ENCODE measurements at regions not wholly inside any gene's neighbourhood (a gene's known extent, or its start where the extent isn't known, plus 50 kb on each side); places are given as distances from the start of the nearest gene placed in this dataset.
A peak's percentile ranks its signal among the peaks of the same experiment; 100 is the strongest.

DNA sequence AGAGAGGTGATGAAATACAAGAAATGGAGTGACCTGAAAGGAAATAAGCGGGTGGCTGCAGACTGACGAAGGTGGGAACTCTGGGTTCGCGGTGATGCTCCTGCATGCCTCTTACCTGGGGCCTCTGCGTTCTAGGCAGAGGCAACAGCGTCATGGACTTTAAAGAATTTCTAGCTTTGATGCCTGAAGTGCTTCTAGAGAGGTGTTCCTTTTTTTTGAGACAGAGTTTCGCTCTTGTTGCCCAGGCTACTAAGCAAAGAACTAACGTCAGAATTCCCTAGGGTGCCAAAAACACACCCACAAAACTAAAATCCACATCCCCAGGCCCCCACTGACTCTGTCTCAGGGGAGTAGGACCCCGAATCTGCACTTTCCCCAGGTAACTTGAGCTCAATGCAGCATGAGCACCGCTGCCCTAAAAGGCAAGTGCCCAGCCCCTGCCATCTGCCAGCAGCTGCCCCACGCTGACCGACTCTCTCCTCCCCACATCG is 110.5 kb upstream of the ID2 start:
- Histone ChIP-seq H3K36me3 (ENCODE audit: control insufficient read depth in 2 of 2, insufficient read depth in 2 of 2, low read length in 2 of 2) (no peaks in the 10 kb centered on the region), H3K9me3 (ENCODE audit: control insufficient read depth in 2 of 2, low read length in 2 of 2) (no peaks in the 10 kb centered on the region), H3K9ac (ENCODE audit: low read depth in 1 of 2, low read length in 2 of 2) (peak overlapping the region in 1 of 2 donors; percentile 26), H3K4me3 (ENCODE audit: low read length in 2 of 2) (no peak overlapping the region), H3K4me1 (ENCODE audit: control insufficient read depth in 2 of 2, insufficient read depth in 2 of 2, low read length in 2 of 2) (peaks cover 19 to 33% of the 10 kb centered on the region in 2 donors), H3K27me3 (ENCODE audit: control insufficient read depth in 2 of 2, insufficient read depth in 2 of 2, low read length in 2 of 2) (no peaks in the 10 kb centered on the region), H3K27ac (ENCODE audit: low read depth in 2 of 2, low read length in 2 of 2) (peak overlapping the region; percentile 71 to 78)

DNA sequence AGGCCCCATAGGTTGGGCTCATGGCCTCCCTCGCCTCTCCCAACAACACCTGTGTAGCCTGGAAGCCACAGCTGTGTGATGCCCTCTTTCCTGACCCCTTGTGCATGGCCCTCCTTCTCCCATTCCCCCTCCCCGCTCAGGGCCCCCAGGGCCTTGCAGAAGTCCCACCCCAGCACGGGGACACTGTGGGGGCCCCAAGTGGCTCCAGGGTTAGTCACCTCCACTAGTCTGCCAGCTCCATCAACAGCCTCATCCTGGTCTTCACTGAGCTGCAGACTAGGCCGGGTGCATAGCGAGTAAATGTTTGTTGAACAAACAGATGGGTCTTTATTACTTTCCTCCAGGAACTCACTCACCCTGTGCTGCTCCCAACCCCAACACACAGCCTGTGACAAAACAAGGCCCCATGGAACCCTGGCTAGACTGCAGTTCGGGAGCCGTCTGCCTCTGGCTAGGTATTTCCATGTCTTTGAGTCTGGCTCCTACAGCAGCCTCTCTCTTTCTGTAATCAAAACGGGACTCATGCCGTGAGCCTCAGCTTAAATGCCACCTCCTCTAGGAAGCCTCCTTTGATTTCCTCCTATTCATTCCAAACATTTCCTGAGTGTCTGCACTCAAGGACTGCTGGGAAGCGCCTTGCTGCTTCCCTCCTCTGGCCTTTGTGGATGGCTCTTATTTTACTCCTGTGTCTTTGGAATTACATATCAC is 109.9 kb upstream of the ID2 start:
- H3K4me3 ChIP-seq (ENCODE audit: low read length in 2 of 2) = no peak overlapping the region
- no peaks in the 10 kb centered on the region for H3K9me3 ChIP-seq (ENCODE audit: control insufficient read depth in 2 of 2, low read length in 2 of 2)
- H3K27me3 ChIP-seq (ENCODE audit: control insufficient read depth in 2 of 2, insufficient read depth in 2 of 2, low read length in 2 of 2) = no peaks in the 10 kb centered on the region
- H3K4me1 ChIP-seq (ENCODE audit: control insufficient read depth in 2 of 2, insufficient read depth in 2 of 2, low read length in 2 of 2) = peaks cover 19 to 33% of the 10 kb centered on the region in 2 donors
- peak overlapping the region in 1 of 2 donors; percentile 26 for H3K9ac ChIP-seq (ENCODE audit: low read depth in 1 of 2, low read length in 2 of 2)
- H3K27ac ChIP-seq (ENCODE audit: low read depth in 2 of 2, low read length in 2 of 2) = peak overlapping the region; percentile 71 to 78
- no peaks in the 10 kb centered on the region for H3K36me3 ChIP-seq (ENCODE audit: control insufficient read depth in 2 of 2, insufficient read depth in 2 of 2, low read length in 2 of 2)

GRCh38 chr2:8572712-8573233 is 109.1 kb upstream of the ID2 start:
- H3K4me1 ChIP-seq (ENCODE audit: control insufficient read depth in 2 of 2, insufficient read depth in 2 of 2, low read length in 2 of 2) = peaks cover 19 to 33% of the 10 kb centered on the region in 2 donors
- peak overlapping the region; percentile 71 to 78 for H3K27ac ChIP-seq (ENCODE audit: low read depth in 2 of 2, low read length in 2 of 2)
- H3K27me3 ChIP-seq (ENCODE audit: control insufficient read depth in 2 of 2, insufficient read depth in 2 of 2, low read length in 2 of 2) = no peaks in the 10 kb centered on the region
- no peak overlapping the region for H3K4me3 ChIP-seq (ENCODE audit: low read length in 2 of 2)
- H3K36me3 ChIP-seq (ENCODE audit: control insufficient read depth in 2 of 2, insufficient read depth in 2 of 2, low read length in 2 of 2) = no peaks in the 10 kb centered on the region
- no peaks in the 10 kb centered on the region for H3K9me3 ChIP-seq (ENCODE audit: control insufficient read depth in 2 of 2, low read length in 2 of 2)
- H3K9ac ChIP-seq (ENCODE audit: low read depth in 1 of 2, low read length in 2 of 2) = no peak overlapping the region

GRCh38 chr2:8573234-8573941 is 108.5 kb upstream of the ID2 start:
- Histone ChIP-seq H3K4me1 (ENCODE audit: control insufficient read depth in 2 of 2, insufficient read depth in 2 of 2, low read length in 2 of 2) (peaks cover 19 to 33% of the 10 kb centered on the region in 2 donors), H3K9ac (ENCODE audit: low read depth in 1 of 2, low read length in 2 of 2) (no peak overlapping the region)

DNA sequence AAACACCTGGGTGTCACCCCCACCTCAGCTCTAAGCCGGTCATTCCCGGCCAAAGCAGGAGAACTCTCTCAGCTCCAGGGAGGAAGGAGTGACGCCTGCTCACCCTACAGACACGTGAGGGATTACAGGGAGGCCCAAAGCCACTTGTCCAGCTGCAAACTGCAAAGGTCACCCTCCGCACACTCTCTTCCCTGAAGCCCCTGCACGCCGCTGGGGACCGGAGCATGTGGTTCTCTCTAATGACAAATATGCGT is 108.0 kb upstream of the ID2 start:
- Histone ChIP-seq H3K4me3 (ENCODE audit: low read length in 2 of 2) (no peak overlapping the region), H3K9me3 (ENCODE audit: control insufficient read depth in 2 of 2, low read length in 2 of 2) (no peaks in the 10 kb centered on the region), H3K36me3 (ENCODE audit: control insufficient read depth in 2 of 2, insufficient read depth in 2 of 2, low read length in 2 of 2) (peaks cover 0 to 2% of the 10 kb centered on the region in 2 donors), H3K27me3 (ENCODE audit: control insufficient read depth in 2 of 2, insufficient read depth in 2 of 2, low read length in 2 of 2) (no peaks in the 10 kb centered on the region), H3K4me1 (ENCODE audit: control insufficient read depth in 2 of 2, insufficient read depth in 2 of 2, low read length in 2 of 2) (peaks cover 19 to 33% of the 10 kb centered on the region in 2 donors), H3K27ac (ENCODE audit: low read depth in 2 of 2, low read length in 2 of 2) (peak overlapping the region; percentile 6 to 67), H3K9ac (ENCODE audit: low read depth in 1 of 2, low read length in 2 of 2) (no peak overlapping the region)

More at GRCh38 chr2:8573234-8573941, 108.5 kb upstream of the ID2 start:
- no peaks in the 10 kb centered on the region for H3K27me3 ChIP-seq (ENCODE audit: control insufficient read depth in 2 of 2, insufficient read depth in 2 of 2, low read length in 2 of 2)
- no peak overlapping the region for H3K4me3 ChIP-seq (ENCODE audit: low read length in 2 of 2)
- peak overlapping the region; percentile 6 to 67 for H3K27ac ChIP-seq (ENCODE audit: low read depth in 2 of 2, low read length in 2 of 2)
- no peaks in the 10 kb centered on the region for H3K9me3 ChIP-seq (ENCODE audit: control insufficient read depth in 2 of 2, low read length in 2 of 2)
- peaks cover 0 to 2% of the 10 kb centered on the region in 2 donors for H3K36me3 ChIP-seq (ENCODE audit: control insufficient read depth in 2 of 2, insufficient read depth in 2 of 2, low read length in 2 of 2)

DNA sequence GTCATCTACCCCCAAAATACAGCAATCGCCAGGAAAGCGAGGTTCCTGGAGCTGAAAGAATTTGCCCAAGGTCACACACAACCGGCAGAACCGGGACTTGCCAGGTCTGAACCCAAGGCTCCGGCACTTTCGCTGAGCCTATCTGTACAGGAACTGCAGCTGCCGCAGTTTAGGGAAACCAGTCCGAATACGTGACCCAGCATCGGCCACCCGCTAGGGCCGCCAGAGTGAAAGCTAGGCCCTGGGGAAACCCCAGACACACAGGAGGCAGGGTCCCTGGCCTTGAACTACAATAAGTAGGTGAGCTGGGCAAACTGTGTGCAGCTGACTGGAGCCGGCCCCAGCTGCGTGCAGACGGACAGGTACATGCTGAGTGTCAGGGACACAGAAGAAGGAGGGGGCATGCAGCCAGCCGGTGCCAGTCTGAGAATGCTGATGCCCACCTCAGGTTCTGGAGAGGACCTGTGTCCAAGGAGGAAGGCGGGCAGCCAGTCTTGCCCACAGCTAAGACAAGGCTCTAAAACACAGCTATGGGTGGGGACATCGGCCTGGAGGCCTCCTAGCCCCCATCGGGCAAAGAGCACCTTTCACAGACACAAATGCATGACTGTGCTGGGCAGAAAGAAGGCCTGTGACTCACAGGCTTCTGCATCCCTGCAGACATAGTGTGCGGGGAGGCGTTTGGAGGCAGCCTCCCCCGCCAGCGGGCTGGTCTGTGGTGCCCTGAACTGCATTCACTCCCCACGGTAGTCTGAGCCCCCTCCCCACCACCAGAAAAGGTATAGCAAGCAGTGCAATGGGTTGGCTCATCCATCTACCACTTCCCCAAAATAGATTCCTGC is 107.4 kb upstream of the ID2 start:
- Histone ChIP-seq H3K36me3 (ENCODE audit: control insufficient read depth in 2 of 2, insufficient read depth in 2 of 2, low read length in 2 of 2) (peaks cover 0 to 2% of the 10 kb centered on the region in 2 donors), H3K27ac (ENCODE audit: low read depth in 2 of 2, low read length in 2 of 2) (peak overlapping the region in 1 of 2 donors; percentile 67), H3K4me1 (ENCODE audit: control insufficient read depth in 2 of 2, insufficient read depth in 2 of 2, low read length in 2 of 2) (peaks cover 19 to 33% of the 10 kb centered on the region in 2 donors), H3K9me3 (ENCODE audit: control insufficient read depth in 2 of 2, low read length in 2 of 2) (no peaks in the 10 kb centered on the region), H3K4me3 (ENCODE audit: low read length in 2 of 2) (peak overlapping the region in 1 of 2 donors; percentile 23), H3K9ac (ENCODE audit: low read depth in 1 of 2, low read length in 2 of 2) (peak overlapping the region in 1 of 2 donors; percentile 47), H3K27me3 (ENCODE audit: control insufficient read depth in 2 of 2, insufficient read depth in 2 of 2, low read length in 2 of 2) (no peaks in the 10 kb centered on the region)

GRCh38 chr2:8575038-8575833 is 106.6 kb upstream of the ID2 start:
- Histone ChIP-seq H3K27ac (ENCODE audit: low read depth in 2 of 2, low read length in 2 of 2) (peak overlapping the region in 1 of 2 donors; percentile 67), H3K4me3 (ENCODE audit: low read length in 2 of 2) (peak overlapping the region in 1 of 2 donors; percentile 23), H3K27me3 (ENCODE audit: control insufficient read depth in 2 of 2, insufficient read depth in 2 of 2, low read length in 2 of 2) (no peaks in the 10 kb centered on the region)

GRCh38 chr2:8575834-8576423 is 105.9 kb upstream of the ID2 start:
- Histone ChIP-seq H3K9ac (ENCODE audit: low read depth in 1 of 2, low read length in 2 of 2) (no peak overlapping the region), H3K9me3 (ENCODE audit: control insufficient read depth in 2 of 2, low read length in 2 of 2) (no peaks in the 10 kb centered on the region), H3K27ac (ENCODE audit: low read depth in 2 of 2, low read length in 2 of 2) (no peak overlapping the region), H3K4me1 (ENCODE audit: control insufficient read depth in 2 of 2, insufficient read depth in 2 of 2, low read length in 2 of 2) (peaks cover 22 to 37% of the 10 kb centered on the region in 2 donors), H3K27me3 (ENCODE audit: control insufficient read depth in 2 of 2, insufficient read depth in 2 of 2, low read length in 2 of 2) (no peaks in the 10 kb centered on the region), H3K36me3 (ENCODE audit: control insufficient read depth in 2 of 2, insufficient read depth in 2 of 2, low read length in 2 of 2) (peaks cover 0 to 2% of the 10 kb centered on the region in 2 donors), H3K4me3 (ENCODE audit: low read length in 2 of 2) (no peak overlapping the region)

More at GRCh38 chr2:8575038-8575833, 106.6 kb upstream of the ID2 start:
- peaks cover 0 to 2% of the 10 kb centered on the region in 2 donors for H3K36me3 ChIP-seq (ENCODE audit: control insufficient read depth in 2 of 2, insufficient read depth in 2 of 2, low read length in 2 of 2)
- peaks cover 19 to 33% of the 10 kb centered on the region in 2 donors for H3K4me1 ChIP-seq (ENCODE audit: control insufficient read depth in 2 of 2, insufficient read depth in 2 of 2, low read length in 2 of 2)
- no peaks in the 10 kb centered on the region for H3K9me3 ChIP-seq (ENCODE audit: control insufficient read depth in 2 of 2, low read length in 2 of 2)
- H3K9ac ChIP-seq (ENCODE audit: low read depth in 1 of 2, low read length in 2 of 2) = no peak overlapping the region
